ENCODE measurements at regions not wholly inside any gene's neighbourhood (a gene's known extent, or its start where the extent isn't known, plus 50 kb on each side); places are given as distances from the start of the nearest gene placed in this dataset.

DNA sequence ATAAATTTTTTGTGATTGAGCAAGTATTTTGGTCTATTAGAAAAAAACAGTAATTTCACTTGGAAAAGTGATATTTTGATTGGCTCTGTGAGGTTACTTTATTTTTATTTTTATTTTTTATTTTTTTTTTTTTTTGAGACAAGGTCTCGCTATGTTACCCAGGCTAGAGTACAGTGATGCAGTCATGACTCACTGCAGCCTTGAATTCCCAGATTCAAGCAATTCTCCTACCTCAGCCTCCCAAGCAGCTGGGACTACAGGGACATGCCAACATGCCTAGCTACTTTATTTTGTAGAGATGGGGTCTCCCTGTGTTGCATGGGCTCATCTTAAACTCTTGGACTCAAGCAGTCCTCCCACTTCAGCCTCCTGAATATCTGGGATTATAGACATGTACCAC is 60.9 kb upstream of the MGAT5 start:
- H3K79me1 ChIP-seq (ENCODE audit: low read depth in 1 of 2, low read length in 2 of 2): peaks cover 53 to 80% of the 10 kb centered on the region in 2 experiments
- peak overlapping the region; percentile 15 for H2AK9ac ChIP-seq (replicated peaks; ENCODE audit: low read depth, low read length, poor library complexity)
- ChIA-PET POLR2A (ENCODE audit: unreplicated experiment) (no interaction called here), CTCF (no interaction called here)
- H3K4me1 ChIP-seq (ENCODE audit: control insufficient read depth, insufficient read depth, low read length): peaks cover 8% of the 10 kb centered on the region
- H3K9me1 ChIP-seq (ENCODE audit: insufficient read depth, low read length): peaks cover 17% of the 10 kb centered on the region
- DNase-seq (peak; percentile 82), ATAC-seq (ENCODE audit: low read depth) (peak; percentile 72)
- H4K5ac ChIP-seq (ENCODE audit: low read depth, low read length): no peak overlapping the region
- H2BK20ac ChIP-seq (ENCODE audit: low read depth, low read length): no peak overlapping the region
- H3K36me3 ChIP-seq (ENCODE audit: control insufficient read depth, insufficient read depth, low read length): peaks cover 6% of the 10 kb centered on the region; the same call in 1 of the 2 replicates
- H3K18ac ChIP-seq (ENCODE audit: low read depth, low read length): no peak overlapping the region
- H3K27me3 ChIP-seq (ENCODE audit: control insufficient read depth, insufficient read depth, low read length): no peaks in the 10 kb centered on the region
- intact Hi-C loops (cut with micrococcal nuclease) (no loop called here), dilution Hi-C loops (cut with HindIII; ENCODE audit: low sequenced_read_pairs, unreplicated experiment) (no loop called here), in situ Hi-C loops (cut with MboI; ENCODE audit: low sequenced_read_pairs) (no loop called here)
- no peaks in the 10 kb centered on the region for H3K9me3 ChIP-seq (ENCODE audit: control insufficient read depth, insufficient read depth, low read length)
- no peak overlapping the region for H2BK15ac ChIP-seq (ENCODE audit: low read depth, low read length)
- no CpG with 5 or more reads among the region's 1 CpG for WGBS, 2 experiments (ENCODE audit: extremely low coverage in 2 of 2, insufficient read length in 1 of 2)
- H3K4ac ChIP-seq (ENCODE audit: low read depth, low read length): no peak overlapping the region
- peaks cover 83% of the 10 kb centered on the region for H4K20me1 ChIP-seq (ENCODE audit: insufficient read depth, low read length)
- H3K9ac ChIP-seq (ENCODE audit: low read depth, low read length): no peak overlapping the region
- H3K14ac ChIP-seq (replicated peaks; ENCODE audit: low read depth, low read length): peak overlapping the region; percentile 76
- no peak overlapping the region for H2BK5ac ChIP-seq (ENCODE audit: low read depth, low read length, poor library complexity, severe bottlenecking)
- H3K4me2 ChIP-seq (ENCODE audit: low read depth, low read length): no peak overlapping the region
- no peak overlapping the region for H3K23ac ChIP-seq (ENCODE audit: low read depth, low read length)
- H3K27ac ChIP-seq (ENCODE audit: insufficient read depth, low read length): no peak overlapping the region
- no peak overlapping the region for H3K4me3 ChIP-seq (ENCODE audit: insufficient read depth, low read depth, low read length)
- H2BK120ac ChIP-seq (ENCODE audit: low read depth, low read length): peak overlapping the region; percentile 53; the same call in 1 of the 2 replicates
- H4K8ac ChIP-seq (ENCODE audit: low read depth in 2 of 2, low read length in 2 of 2): no peak overlapping the region
- no peak overlapping the region for H2AK5ac ChIP-seq (ENCODE audit: low read depth, low read length)
- no peak overlapping the region for H3K56ac ChIP-seq (ENCODE audit: extremely low read depth, insufficient read depth, low read length)
- no peak overlapping the region for H2AFZ ChIP-seq (replicated peaks; ENCODE audit: low read length, poor library complexity)
- no peak overlapping the region for H4K91ac ChIP-seq (ENCODE audit: insufficient read depth, low read depth, low read length)
- TF ChIP-seq FOS (IDR thresholded peaks at IDR 0.05; ENCODE audit: low read depth, low read length) (peak; percentile 33; the same call in 1 of the 2 replicates), CEBPB (IDR thresholded peaks at IDR 0.05; ENCODE audit: low read depth, low read length) (no peak)
- BruUV-seq (replicated peaks): no TSS peak
